SK-N-SH (cell line): ENCODE measurements at regions not wholly inside any gene's neighbourhood (a gene's known extent, or its start where the extent isn't known, plus 50 kb on each side); places are given as distances from the start of the nearest gene placed in this dataset.

ENCODE experiments used
- CTCF ChIA-PET: fragments of 300-600, 350-600 bp; formaldehyde crosslinking; extraction: SDS; loops from one replicate; lab custom pipeline; 2021; lab: Yijun Ruan, JAX
- POLR2A ChIA-PET: fragments of 350-600 bp; sonication (Branson Sonifier 250); formaldehyde crosslinking; extraction: SDS; loops from one replicate; lab custom pipeline; 2020; ENCODE audit warnings: antibody characterized with exemption, inconsistent platforms; lab: Yijun Ruan, JAX
- DNase-seq: peaks from one replicate; pipeline ENCODE4 v3.0.0; 2012
- H2AFZ ChIP-seq: fragments of 200-600 bp; sonication (generic); 2 replicates; pipeline ENCODE4 v1.8.1; 2016; ENCODE audit warnings: antibody characterized with exemption, mild to moderate bottlenecking, low read depth
- H3F3A ChIP-seq: fragments of 200-600 bp; sonication (generic); replicated peaks from 2 replicates; pipeline ENCODE3; 2016; ENCODE audit warnings: antibody characterized with exemption, mild to moderate bottlenecking; ENCODE audit not compliant: insufficient read depth
- H3K27ac ChIP-seq, 2 experiments: fragments of 200-500 bp in 1 of 2; fragments of 200-600 bp in 1 of 2; sonication (Bioruptor generic) in 1 of 2; sonication (generic), shearing (Covaris generic) in 1 of 2; 2 replicates each; pipeline versions ENCODE4 v1.5.1 to v1.6.1; 2014 to 2016; ENCODE audit warnings: low read depth in 2 of 2, inconsistent platforms in 1 of 2, low read length in 1 of 2, mild to moderate bottlenecking in 1 of 2, mixed read lengths in 1 of 2
- H3K27me3 ChIP-seq: fragments of 200-600 bp; sonication (generic), shearing (Covaris generic); 2 replicates; pipeline ENCODE4 v1.6.1; 2016; ENCODE audit warnings: mixed run types; ENCODE audit not compliant: insufficient read depth
- H3K36me3 ChIP-seq, 2 experiments: fragments of 200-500 bp in 1 of 2; fragments of 200-600 bp in 1 of 2; sonication (Bioruptor generic) in 1 of 2; sonication (generic) in 1 of 2; replicated peaks in 1 of 2; 2 replicates each; pipeline versions ENCODE3 to v1.5.1; 2014 to 2016; ENCODE audit warnings: low read length in 1 of 2, mild to moderate bottlenecking in 1 of 2; ENCODE audit not compliant: insufficient read depth in 2 of 2, control insufficient read depth in 1 of 2
- H3K4me1 ChIP-seq, 2 experiments: fragments of 200-500 bp in 1 of 2; fragments of 200-600 bp in 1 of 2; sonication (Bioruptor generic) in 1 of 2; sonication (generic), shearing (Covaris generic) in 1 of 2; 2 replicates each; pipeline versions ENCODE4 v1.5.1 to v1.6.1; 2014 to 2016; ENCODE audit warnings: low read depth in 1 of 2, low read length in 1 of 2, mixed run types in 1 of 2; ENCODE audit not compliant: insufficient read depth in 2 of 2, control insufficient read depth in 1 of 2
- H3K4me2 ChIP-seq: fragments of 200-600 bp; sonication (generic), shearing (Covaris generic); 2 replicates; pipeline ENCODE4 v1.6.1; 2017; ENCODE audit warnings: mixed run types
- H3K4me3 ChIP-seq, 2 experiments: fragments of 200-500 bp in 1 of 2; fragments of 200-600 bp in 1 of 2; sonication (Bioruptor generic) in 1 of 2; sonication (generic), shearing (Covaris generic) in 1 of 2; 2 replicates each; pipeline versions ENCODE4 v1.5.1 to v1.8.1; 2014 to 2016; ENCODE audit warnings: low read depth in 2 of 2, inconsistent platforms in 1 of 2, low read length in 1 of 2, mild to moderate bottlenecking in 1 of 2, mixed read lengths in 1 of 2, moderate library complexity in 1 of 2
- H3K79me2 ChIP-seq: fragments of 200-600 bp; sonication (generic); 2 replicates; pipeline ENCODE4 v1.8.1; 2017; ENCODE audit warnings: mild to moderate bottlenecking; ENCODE audit not compliant: insufficient read depth
- H3K9ac ChIP-seq: fragments of 200-600 bp; sonication (generic); 2 replicates; pipeline ENCODE4 v1.6.1; 2017; ENCODE audit warnings: mixed run types
- H3K9me2 ChIP-seq: fragments of 200-600 bp; sonication (generic); 2 replicates; pipeline ENCODE4 v1.6.1; 2017; ENCODE audit warnings: mixed run types
- H3K9me3 ChIP-seq: fragments of 200-600 bp; sonication (generic); 2 replicates; pipeline ENCODE4 v1.6.1; 2017; ENCODE audit warnings: mixed run types, mild to moderate bottlenecking, moderate library complexity
- H4K20me1 ChIP-seq: fragments of 200-600 bp; sonication (generic); 2 replicates; pipeline ENCODE4 v1.6.1; 2017; ENCODE audit warnings: mild to moderate bottlenecking, mixed run types; ENCODE audit not compliant: insufficient read depth
- CTCF ChIP-seq: fragments of 200-600 bp; sonication (generic); IDR thresholded peaks from 2 replicates; pipeline ENCODE4 v1.6.1; 2017; ENCODE audit warnings: antibody characterized with exemption, mild to moderate bottlenecking, moderate library complexity
- FOSL2 ChIP-seq: IDR thresholded peaks from 2 replicates; pipeline ENCODE4 v1.4.0; 2012; ENCODE audit warnings: low read depth, mild to moderate bottlenecking, moderate library complexity, borderline replicate concordance
- JUND ChIP-seq: IDR thresholded peaks from 2 replicates; pipeline ENCODE4 v1.4.0; 2012
- MAX ChIP-seq: IDR thresholded peaks from 2 replicates; pipeline ENCODE4 v1.4.0; 2012; ENCODE audit warnings: low read depth
- MEF2A ChIP-seq: IDR thresholded peaks from 2 replicates; pipeline ENCODE4 v1.4.0; 2012; ENCODE audit warnings: low read depth, borderline replicate concordance
- NFIC ChIP-seq: IDR thresholded peaks from 2 replicates; pipeline ENCODE4 v1.4.0; 2012; ENCODE audit warnings: borderline replicate concordance
- NRF1 ChIP-seq: IDR thresholded peaks from 2 replicates; pipeline ENCODE4 v1.6.1; 2012; ENCODE audit warnings: low read depth, mild to moderate bottlenecking, low read length
- SMC3 ChIP-seq: IDR thresholded peaks from 2 replicates; pipeline ENCODE4 v1.6.1; 2012; ENCODE audit warnings: low read depth, low read length, improper control_type of control experiment
- TAF1 ChIP-seq: IDR thresholded peaks from 2 replicates; pipeline ENCODE4 v1.6.1; 2012; ENCODE audit warnings: low read depth, mild to moderate bottlenecking, low read length, moderate library complexity, borderline replicate concordance
- TCF12 ChIP-seq: IDR thresholded peaks from 2 replicates; pipeline ENCODE4 v1.4.0; 2012
- USF1 ChIP-seq: IDR thresholded peaks from 2 replicates; pipeline ENCODE4 v1.4.0; 2012; ENCODE audit warnings: low read depth, borderline replicate concordance
- USF2 ChIP-seq: fragments of 150-350 bp; IDR thresholded peaks from 2 replicates; pipeline ENCODE4 v1.6.1; 2017; ENCODE audit warnings: antibody characterized with exemption, low read length, low read depth, borderline replicate concordance
- WGBS: methylation state at CpG from one replicate; pipeline ENCODE4 v1.1.6; 2017; ENCODE audit warnings: low lambda C conversion rate; 5-methylcytosine and 5-hydroxymethylcytosine counted together

GRCh38 chr5:118378959-118379358 is 609.4 kb downstream of the DTWD2 start:
- H3K27ac ChIP-seq: no peak overlapping the region
- TF ChIP-seq SMC3 (no peak), TAF1 (no peak), CTCF (no peak), MAX (no peak), NFIC (no peak), TCF12 (no peak), USF1 (no peak), USF2 (no peak), FOSL2 (no peak), NRF1 (no peak)
- TF ChIP-seq, all 33 proteins: peak for 0
- no peak overlapping the region for H2AFZ ChIP-seq
- no peak for DNase-seq
- 5% methylated on average over 1 of the region's 1 CpG for WGBS
- no peaks in the 10 kb centered on the region for H3K27me3 ChIP-seq
- no peaks in the 10 kb centered on the region for H3K36me3 ChIP-seq
- no peaks in the 10 kb centered on the region for H3F3A ChIP-seq
- no peak overlapping the region for H3K4me3 ChIP-seq
- no peaks in the 10 kb centered on the region for H4K20me1 ChIP-seq
- ChIA-PET CTCF (interaction anchor here (1.0 kb wide), 1 partner anchor 578 kb away, joined by 3 read pairs; no protein-coding TSS in a partner anchor), POLR2A (no interaction called here)
- no peaks in the 10 kb centered on the region for H3K79me2 ChIP-seq
- no peaks in the 10 kb centered on the region for H3K9me3 ChIP-seq
- H3K4me1 ChIP-seq: no peaks in the 10 kb centered on the region
- no peaks in the 10 kb centered on the region for H3K9me2 ChIP-seq
- no peak overlapping the region for H3K9ac ChIP-seq
- no peak overlapping the region for H3K4me2 ChIP-seq

- Histone ChIP-seq H3K79me2 (no peaks in the 10 kb centered on the region), H2AFZ (no peak overlapping the region), H3K9me3 (no peaks in the 10 kb centered on the region), H3K9me2 (no peaks in the 10 kb centered on the region), H3K9ac (no peak overlapping the region), H3K4me2 (no peak overlapping the region), H3K27me3 (no peaks in the 10 kb centered on the region), H4K20me1 (no peaks in the 10 kb centered on the region), H3F3A (no peaks in the 10 kb centered on the region), H3K4me3 (no peak overlapping the region), H3K36me3 (no peaks in the 10 kb centered on the region), H3K27ac (no peak overlapping the region), H3K4me1 (no peaks in the 10 kb centered on the region)
- POLR2A ChIA-PET: no interaction called here
- CTCF ChIA-PET: no interaction called here
- DNase-seq: no peak
- TF ChIP-seq MEF2A: no peak
- TF ChIP-seq JUND: no peak
- TF ChIP-seq, all 33 proteins: peak for 0
Measured at GRCh38 chr5:118377420-118377819, 610.9 kb downstream of the DTWD2 start.
